ENCODE measurements at regions not wholly inside any gene's neighbourhood (a gene's known extent, or its start where the extent isn't known, plus 50 kb on each side); places are given as distances from the start of the nearest gene placed in this dataset.

- no peak for TF ChIP-seq CTCF (IDR thresholded peaks at IDR 0.05; ENCODE audit: low read length)
- no peak for TF ChIP-seq EZH2 (IDR thresholded peaks at IDR 0.05; ENCODE audit: borderline replicate concordance, low read length)
Measured at GRCh38 chrX:25519258-25519657, 503.5 kb upstream of the ARX start.
